ENCODE measurements at regions not wholly inside any gene's neighbourhood (a gene's known extent, or its start where the extent isn't known, plus 50 kb on each side); places are given as distances from the start of the nearest gene placed in this dataset.

DNA sequence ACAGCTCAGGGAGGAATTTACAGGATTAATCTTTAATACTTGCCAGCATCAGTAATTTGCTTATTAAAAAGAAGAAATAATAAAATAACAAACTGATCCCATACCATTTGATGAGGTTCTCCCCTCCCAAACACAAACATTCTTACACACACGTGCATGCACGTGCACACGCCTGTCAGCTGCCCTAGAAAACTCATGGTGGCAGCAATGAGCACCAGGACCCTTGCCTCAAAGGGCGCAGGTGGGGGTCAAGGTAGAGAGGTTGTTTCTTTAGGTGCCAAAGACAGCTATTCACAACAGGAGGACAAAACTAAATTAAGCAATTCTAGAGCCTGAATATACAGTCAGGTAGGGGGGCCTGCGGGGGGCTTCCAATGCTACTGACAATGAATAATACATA lies 219.3 kb downstream of the BUD13 start:
- Mint-ChIP-seq H3K27ac (no peak overlapping the region), H3K9me3 (peaks cover 5% of the 10 kb centered on the region), H3K27me3 (peaks cover 37% of the 10 kb centered on the region), H3K36me3 (no peaks in the 10 kb centered on the region), H3K4me1 (ENCODE audit: unreplicated experiment) (peaks cover 1% of the 10 kb centered on the region), H3K4me3 (no peak overlapping the region)
- no peak for DNase-seq (ENCODE audit: extremely low spot score, unreplicated experiment)
- TF ChIP-seq, protein P1, sequence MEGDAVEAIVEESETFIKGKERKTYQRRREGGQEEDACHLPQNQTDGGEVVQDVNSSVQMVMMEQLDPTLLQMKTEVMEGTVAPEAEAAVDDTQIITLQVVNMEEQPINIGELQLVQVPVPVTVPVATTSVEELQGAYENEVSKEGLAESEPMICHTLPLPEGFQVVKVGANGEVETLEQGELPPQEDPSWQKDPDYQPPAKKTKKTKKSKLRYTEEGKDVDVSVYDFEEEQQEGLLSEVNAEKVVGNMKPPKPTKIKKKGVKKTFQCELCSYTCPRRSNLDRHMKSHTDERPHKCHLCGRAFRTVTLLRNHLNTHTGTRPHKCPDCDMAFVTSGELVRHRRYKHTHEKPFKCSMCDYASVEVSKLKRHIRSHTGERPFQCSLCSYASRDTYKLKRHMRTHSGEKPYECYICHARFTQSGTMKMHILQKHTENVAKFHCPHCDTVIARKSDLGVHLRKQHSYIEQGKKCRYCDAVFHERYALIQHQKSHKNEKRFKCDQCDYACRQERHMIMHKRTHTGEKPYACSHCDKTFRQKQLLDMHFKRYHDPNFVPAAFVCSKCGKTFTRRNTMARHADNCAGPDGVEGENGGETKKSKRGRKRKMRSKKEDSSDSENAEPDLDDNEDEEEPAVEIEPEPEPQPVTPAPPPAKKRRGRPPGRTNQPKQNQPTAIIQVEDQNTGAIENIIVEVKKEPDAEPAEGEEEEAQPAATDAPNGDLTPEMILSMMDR (conservative IDR thresholded peaks at IDR 0.05): peak; percentile 13

DNA sequence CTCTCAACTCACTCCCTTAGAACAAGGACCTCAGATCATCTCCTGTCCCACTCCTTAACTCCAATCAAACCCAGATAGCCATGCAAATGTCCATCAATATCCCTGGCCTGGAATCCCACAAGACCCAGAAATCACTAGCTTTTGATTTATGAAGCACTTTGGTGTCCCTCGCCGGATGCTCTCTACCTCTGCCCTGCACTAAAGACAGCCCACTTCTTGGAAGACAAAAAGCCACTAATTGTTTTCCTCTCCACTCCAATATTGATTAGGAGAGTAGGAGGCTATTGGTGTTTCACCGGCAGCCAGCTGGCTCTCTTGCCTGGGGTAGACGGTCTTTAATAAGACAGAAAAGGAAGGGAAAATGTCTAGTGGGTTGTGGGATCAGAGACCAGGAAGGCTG lies 221.2 kb downstream of the BUD13 start:
- H3K9me3 Mint-ChIP-seq: peaks cover 4% of the 10 kb centered on the region
- H3K36me3 Mint-ChIP-seq: no peaks in the 10 kb centered on the region
- no peak for DNase-seq (ENCODE audit: extremely low spot score, unreplicated experiment)
- TF ChIP-seq, protein P1 (conservative IDR thresholded peaks at IDR 0.05): no peak
- no peak overlapping the region for H3K4me3 Mint-ChIP-seq
- peaks cover 25% of the 10 kb centered on the region for H3K27me3 Mint-ChIP-seq
- no peak overlapping the region for H3K27ac Mint-ChIP-seq
- H3K4me1 Mint-ChIP-seq (ENCODE audit: unreplicated experiment): no peaks in the 10 kb centered on the region

DNA sequence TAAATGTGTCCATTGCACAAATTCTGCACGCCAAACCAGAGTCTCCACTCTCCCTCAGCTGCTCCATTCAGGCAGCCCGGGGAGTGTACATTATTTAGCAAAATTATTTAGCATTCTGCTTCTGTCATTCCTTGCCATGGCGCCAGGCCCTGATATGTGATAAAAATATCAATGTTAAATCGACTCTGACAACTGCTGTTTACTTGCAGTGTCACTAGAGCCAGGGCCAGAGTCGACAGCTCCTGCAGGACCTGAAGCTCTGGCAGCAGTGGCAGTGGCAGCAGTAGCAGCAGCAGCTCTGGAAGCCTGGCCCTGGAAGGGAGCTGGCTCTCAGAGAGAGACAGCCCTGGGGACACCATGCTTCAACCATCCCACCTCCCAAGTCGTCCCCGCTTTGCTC lies 224.5 kb downstream of the BUD13 start:
- no peak overlapping the region for H3K4me3 Mint-ChIP-seq
- TF ChIP-seq, protein P1 (conservative IDR thresholded peaks at IDR 0.05): no peak
- H3K27ac Mint-ChIP-seq: no peak overlapping the region
- DNase-seq (ENCODE audit: extremely low spot score, unreplicated experiment): no peak
- no peaks in the 10 kb centered on the region for H3K9me3 Mint-ChIP-seq
- no peaks in the 10 kb centered on the region for H3K4me1 Mint-ChIP-seq (ENCODE audit: unreplicated experiment)
- peaks cover 8% of the 10 kb centered on the region for H3K27me3 Mint-ChIP-seq
- no peaks in the 10 kb centered on the region for H3K36me3 Mint-ChIP-seq

DNA sequence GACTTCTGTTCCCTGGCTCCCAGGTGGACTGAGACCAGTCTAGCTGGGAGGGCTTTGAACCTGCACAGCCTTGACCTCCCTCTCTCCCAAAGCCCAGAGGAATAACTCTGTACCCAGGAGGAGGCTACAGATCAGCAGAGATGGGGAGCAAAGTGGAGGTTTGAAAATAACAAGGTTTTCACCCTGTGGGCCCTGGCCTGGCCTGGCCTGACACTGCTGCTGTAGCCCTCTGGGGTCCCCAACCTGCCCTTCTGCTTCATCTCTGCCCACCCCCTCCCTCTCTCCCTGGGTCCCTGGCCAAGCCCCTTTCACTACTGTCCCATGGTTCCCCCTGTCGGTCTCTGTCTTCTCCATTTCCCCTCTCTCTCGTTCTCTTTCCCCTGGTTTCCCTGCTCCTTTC lies 225.2 kb downstream of the BUD13 start:
- Mint-ChIP-seq H3K27ac (no peak overlapping the region), H3K36me3 (no peaks in the 10 kb centered on the region), H3K9me3 (no peaks in the 10 kb centered on the region), H3K4me1 (ENCODE audit: unreplicated experiment) (no peaks in the 10 kb centered on the region), H3K4me3 (no peak overlapping the region), H3K27me3 (peaks cover 8% of the 10 kb centered on the region)
- DNase-seq (ENCODE audit: extremely low spot score, unreplicated experiment): no peak
- TF ChIP-seq, protein P1 (conservative IDR thresholded peaks at IDR 0.05): no peak

DNA sequence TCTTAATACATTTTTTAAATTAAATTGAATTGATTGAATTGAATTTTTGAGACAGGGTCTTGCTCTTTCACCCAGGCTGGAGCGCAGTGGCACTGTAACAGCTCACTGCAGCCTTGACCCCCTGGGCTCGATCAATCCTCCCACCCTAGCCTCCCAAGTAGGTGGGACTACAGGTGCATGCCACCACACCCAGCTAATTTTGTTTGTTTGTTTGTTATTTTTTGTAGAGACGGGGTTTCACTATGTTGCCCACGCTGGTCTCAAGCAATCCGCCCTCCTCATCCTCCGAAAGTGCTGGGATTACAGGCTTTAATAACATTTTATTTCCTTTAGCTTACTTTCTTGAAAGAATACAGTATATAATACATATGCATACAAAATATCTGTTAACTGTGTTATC lies 226.9 kb downstream of the BUD13 start:
- TF ChIP-seq, protein P1 (conservative IDR thresholded peaks at IDR 0.05): no peak
- no peaks in the 10 kb centered on the region for H3K4me1 Mint-ChIP-seq (ENCODE audit: unreplicated experiment)
- H3K27ac Mint-ChIP-seq: no peak overlapping the region

DNA sequence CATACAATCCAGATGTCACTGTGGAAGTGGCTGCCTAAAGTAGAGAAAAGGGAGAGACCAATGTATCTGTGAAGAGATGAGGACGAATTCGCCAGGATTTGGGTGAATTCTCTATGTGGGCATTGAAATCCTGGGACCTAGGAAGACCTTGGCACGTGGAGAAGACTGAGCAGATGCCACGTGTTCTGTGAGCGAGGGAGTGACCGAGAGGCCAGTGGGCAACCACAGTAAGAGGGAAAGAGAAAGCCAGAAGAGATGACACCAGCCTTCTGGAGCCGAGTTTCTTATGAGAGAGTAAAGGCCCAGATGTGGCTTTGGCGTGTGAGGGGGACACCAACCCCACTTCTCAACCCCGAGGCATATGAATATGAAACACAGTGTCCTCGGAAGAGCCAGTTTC lies 228.1 kb downstream of the BUD13 start:
- no peak for DNase-seq (ENCODE audit: extremely low spot score, unreplicated experiment)
- H3K9me3 Mint-ChIP-seq: peaks cover 6% of the 10 kb centered on the region
- H3K36me3 Mint-ChIP-seq: no peaks in the 10 kb centered on the region
- H3K4me1 Mint-ChIP-seq (ENCODE audit: unreplicated experiment): no peaks in the 10 kb centered on the region
- TF ChIP-seq, protein P1 (conservative IDR thresholded peaks at IDR 0.05): no peak
- H3K27me3 Mint-ChIP-seq: peaks cover 5% of the 10 kb centered on the region
- no peak overlapping the region for H3K27ac Mint-ChIP-seq
- no peak overlapping the region for H3K4me3 Mint-ChIP-seq

More for the DNA sequence above, 226.9 kb downstream of the BUD13 start:
- H3K36me3 Mint-ChIP-seq: no peaks in the 10 kb centered on the region
- no peak overlapping the region for H3K4me3 Mint-ChIP-seq
- no peaks in the 10 kb centered on the region for H3K9me3 Mint-ChIP-seq
- no peaks in the 10 kb centered on the region for H3K27me3 Mint-ChIP-seq
- no peak for DNase-seq (ENCODE audit: extremely low spot score, unreplicated experiment)

Measured in type B pancreatic cell (in vitro differentiated cells).